GM12864 (cell line): ENCODE measurements at regions not wholly inside any gene's neighbourhood (a gene's known extent, or its start where the extent isn't known, plus 50 kb on each side); places are given as distances from the start of the nearest gene placed in this dataset.

ENCODE experiments used
- DNase-seq: peaks from one replicate; pipeline ENCODE4 v3.0.0-alpha.2; 2011; ENCODE audit warnings: low read depth
- H3K4me3 ChIP-seq: 2 replicates; pipeline ENCODE4 v1.5.1; 2011; ENCODE audit warnings: mild to moderate bottlenecking, low read depth, low read length, control low read depth
- CTCF ChIP-seq: IDR thresholded peaks from 2 replicates; pipeline ENCODE4 v1.5.1; 2011; ENCODE audit warnings: low read depth, mild to moderate bottlenecking, moderate library complexity, low read length, control low read depth, inconsistent platforms; ENCODE audit errors: missing control alignments

DNA sequence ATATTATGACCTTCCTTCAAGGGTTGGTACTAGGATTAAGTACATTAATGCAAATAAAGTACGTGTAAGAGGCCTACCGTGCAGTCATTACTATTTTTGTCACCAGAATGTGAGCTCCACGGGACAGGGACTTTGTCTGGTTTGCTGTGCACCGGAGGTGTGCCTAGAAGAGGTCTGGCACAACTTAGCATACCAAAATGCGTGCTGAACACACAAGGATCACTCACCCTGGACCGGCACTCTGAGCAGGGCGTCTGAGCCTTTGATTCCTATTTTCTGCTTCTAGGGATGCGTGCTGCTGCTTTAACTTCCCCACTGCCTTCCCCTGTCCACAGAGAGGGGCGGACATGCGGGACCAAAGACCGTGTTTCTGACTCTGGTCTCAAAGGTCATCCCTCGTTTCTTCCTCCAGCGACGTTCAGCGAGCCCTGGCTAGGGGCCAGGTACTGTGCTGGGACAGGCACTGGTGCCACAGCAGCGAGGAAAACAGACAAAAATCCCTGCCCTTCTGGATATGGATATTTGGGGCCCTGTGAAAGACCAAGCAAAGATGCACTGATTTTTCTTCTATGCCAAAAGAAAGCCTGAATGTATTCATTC, 222.7 kb downstream of the BMP7 start:
- no peak for TF ChIP-seq CTCF
- H3K4me3 ChIP-seq, result no peak overlapping the region
- no peak for DNase-seq

DNA sequence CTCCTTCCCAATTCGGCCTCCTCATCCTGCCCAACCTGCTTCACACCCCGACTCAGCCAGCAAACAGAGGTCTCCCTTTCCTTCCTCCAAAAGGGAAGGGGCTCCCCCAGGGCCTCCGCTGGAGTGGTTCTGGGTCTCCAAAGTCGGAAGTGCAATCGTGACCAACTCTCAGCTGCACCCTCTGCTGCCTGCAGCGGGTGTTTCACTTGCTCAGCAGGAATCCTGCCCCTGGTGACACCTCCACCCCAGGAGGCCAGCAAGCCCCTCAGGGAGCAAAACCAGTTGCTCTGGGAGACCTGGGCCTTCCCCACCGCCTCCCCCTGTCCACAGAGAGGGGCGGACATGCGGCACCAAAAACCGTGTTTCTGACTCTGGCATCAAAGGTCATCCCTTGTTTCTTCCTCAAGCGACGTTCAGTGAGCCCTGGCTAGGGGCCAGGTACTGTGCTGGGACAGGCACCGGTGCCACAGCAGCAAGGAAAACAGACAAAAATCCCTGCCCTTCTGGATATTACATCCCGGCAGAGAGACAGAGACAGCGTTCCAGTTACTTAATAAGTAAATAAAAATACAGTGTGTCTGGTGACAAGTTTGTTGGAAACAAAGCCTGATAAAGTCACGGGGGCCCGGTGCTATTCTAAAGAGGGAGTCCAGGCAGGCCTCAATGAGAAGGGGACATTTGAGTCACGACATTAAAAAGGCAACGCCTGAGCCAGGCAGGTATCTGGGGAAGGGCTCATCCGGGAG, 219.0 kb downstream of the BMP7 start:
- DNase-seq, result no peak
- TF ChIP-seq CTCF, result peak; percentile 9

DNA sequence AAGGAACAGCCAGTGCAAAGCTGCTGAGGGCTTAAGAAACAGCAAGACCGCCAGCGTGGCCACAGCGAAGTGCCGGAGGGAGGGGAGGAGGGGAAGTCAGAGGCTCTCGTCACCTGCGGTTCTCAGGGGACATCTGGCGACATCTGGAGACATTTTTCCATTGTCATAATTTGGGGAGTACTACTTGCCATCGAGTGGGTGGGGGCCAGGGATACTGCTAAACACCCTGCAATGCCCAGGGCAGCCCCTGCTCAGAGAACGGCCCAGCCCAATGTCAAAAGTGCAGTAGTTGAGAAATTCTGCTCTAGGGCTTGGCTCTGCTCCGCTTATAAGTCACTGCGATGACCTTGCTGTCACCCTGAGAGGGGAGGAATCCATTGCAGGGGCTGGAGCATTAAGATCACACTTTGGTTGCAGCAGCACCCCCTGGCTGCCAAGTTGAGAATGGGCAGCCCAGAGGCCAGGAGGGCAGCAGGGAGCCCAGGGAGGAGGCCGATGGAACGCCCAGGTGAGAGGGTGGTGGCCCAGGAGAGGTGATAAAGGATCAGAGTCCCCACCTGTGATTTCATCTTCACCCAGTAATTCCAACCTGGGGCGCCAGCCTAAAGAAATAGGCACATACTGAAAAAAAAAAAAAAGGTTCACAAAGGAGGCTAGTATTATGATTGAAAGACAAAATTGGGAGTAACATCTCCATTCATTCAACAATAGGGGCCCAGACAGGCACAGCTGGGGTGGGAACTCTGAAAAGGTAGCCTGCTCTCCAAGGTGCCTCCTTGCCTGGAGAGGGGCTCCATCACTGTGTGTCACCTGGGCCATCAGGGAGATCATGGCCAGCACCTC, 218.2 kb downstream of the BMP7 start:
- peak; percentile 75 for TF ChIP-seq CTCF
- no peak overlapping the region for H3K4me3 ChIP-seq
- no peak for DNase-seq

More for the DNA sequence above, 219.0 kb downstream of the BMP7 start:
- no peak overlapping the region for H3K4me3 ChIP-seq

GRCh38 chr20:57049296-57049695, 217.1 kb downstream of the BMP7 start:
- no peak for TF ChIP-seq CTCF
- DNase-seq, result no peak
- H3K4me3 ChIP-seq, result no peak overlapping the region

DNA sequence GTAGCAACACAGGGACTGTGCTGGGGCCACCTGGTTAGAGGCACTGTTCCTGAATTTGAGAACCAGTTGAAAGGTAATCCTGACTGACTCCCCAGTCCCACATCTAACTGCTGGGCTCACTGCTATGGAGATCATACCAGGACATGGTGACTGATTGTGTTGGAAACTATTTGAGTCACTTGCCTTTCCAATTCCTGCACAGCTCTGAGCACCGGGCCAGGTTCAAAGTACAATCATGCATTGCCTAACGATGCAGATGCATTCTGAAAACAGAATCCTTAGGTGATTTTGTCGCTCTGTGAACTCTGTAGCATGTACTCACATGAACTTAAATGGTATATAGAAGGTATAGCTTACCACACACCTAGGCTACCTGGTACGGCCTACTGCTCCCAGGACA, 215.3 kb downstream of the BMP7 start:
- H3K4me3 ChIP-seq, result no peak overlapping the region
- no peak for DNase-seq
- TF ChIP-seq CTCF, result no peak

- TF ChIP-seq CTCF, result no peak
- DNase-seq, result no peak
- H3K4me3 ChIP-seq, result no peak overlapping the region
These were observed 213.4 kb downstream of the BMP7 start for GRCh38 chr20:57053067-57053466.
